Astrocyte of the spinal cord (primary cell): ENCODE measurements at regions not wholly inside any gene's neighbourhood (a gene's known extent, or its start where the extent isn't known, plus 50 kb on each side); places are given as distances from the start of the nearest gene placed in this dataset.

Experiments
- DNase-seq: peaks from one replicate; pipeline ENCODE4 v3.0.0; 2011; ENCODE audit warnings: low read depth, low spot score
- H3K4me3 ChIP-seq: 2 replicates; pipeline ENCODE4 v1.5.1; 2011; ENCODE audit warnings: low read depth, mild to moderate bottlenecking, low read length, moderate library complexity
- CTCF ChIP-seq: IDR thresholded peaks from 2 replicates; pipeline ENCODE4 v1.5.1; 2012; ENCODE audit warnings: low read depth, mild to moderate bottlenecking, low read length, inconsistent platforms
- in situ Hi-C: cut with HindIII; loops from 2 replicates; pipeline ENCODE4 v1.10.0; 2017; ENCODE audit warnings: low sequenced_read_pairs

GRCh38 chrX:116841290-116841689 is 378.5 kb upstream of the CT83 start:
- no peak overlapping the region for H3K4me3 ChIP-seq
- no peak for DNase-seq
- in situ Hi-C loops: no loop called here
- TF ChIP-seq CTCF: no peak

- TF ChIP-seq CTCF: no peak
- no peak for DNase-seq
- in situ Hi-C loops: no loop called here
These were observed 364.3 kb upstream of the CT83 start for GRCh38 chrX:116827063-116827462.

GRCh38 chrX:116824785-116825184 is 362.0 kb upstream of the CT83 start:
- in situ Hi-C loops: no loop called here
- DNase-seq: no peak
- no peak for TF ChIP-seq CTCF
- H3K4me3 ChIP-seq: no peak overlapping the region

More at GRCh38 chrX:116827063-116827462, 364.3 kb upstream of the CT83 start:
- no peak overlapping the region for H3K4me3 ChIP-seq

GRCh38 chrX:116823677-116824076 is 360.9 kb upstream of the CT83 start:
- in situ Hi-C loops: no loop called here
- DNase-seq: no peak
- no peak overlapping the region for H3K4me3 ChIP-seq
- no peak for TF ChIP-seq CTCF

- in situ Hi-C loops: no loop called here
- H3K4me3 ChIP-seq: no peak overlapping the region
- TF ChIP-seq CTCF: no peak
- DNase-seq: no peak
These were observed 343.6 kb upstream of the CT83 start for GRCh38 chrX:116806288-116806802.

GRCh38 chrX:116801943-116802342 is 339.2 kb upstream of the CT83 start:
- TF ChIP-seq CTCF: no peak
- in situ Hi-C loops: no loop called here
- no peak overlapping the region for H3K4me3 ChIP-seq
- no peak for DNase-seq

- no peak overlapping the region for H3K4me3 ChIP-seq
- TF ChIP-seq CTCF: no peak
- DNase-seq: no peak
- in situ Hi-C loops: no loop called here
These were observed 319.1 kb upstream of the CT83 start for GRCh38 chrX:116781926-116782325.
